ENCODE measurements at regions not wholly inside any gene's neighbourhood (a gene's known extent, or its start where the extent isn't known, plus 50 kb on each side); places are given as distances from the start of the nearest gene placed in this dataset.
"Not testable (repeated sequence)": the region's sequence is repeated elsewhere in the genome, so short reads cannot be mapped to it uniquely, and the experiment has no call there.

DNA sequence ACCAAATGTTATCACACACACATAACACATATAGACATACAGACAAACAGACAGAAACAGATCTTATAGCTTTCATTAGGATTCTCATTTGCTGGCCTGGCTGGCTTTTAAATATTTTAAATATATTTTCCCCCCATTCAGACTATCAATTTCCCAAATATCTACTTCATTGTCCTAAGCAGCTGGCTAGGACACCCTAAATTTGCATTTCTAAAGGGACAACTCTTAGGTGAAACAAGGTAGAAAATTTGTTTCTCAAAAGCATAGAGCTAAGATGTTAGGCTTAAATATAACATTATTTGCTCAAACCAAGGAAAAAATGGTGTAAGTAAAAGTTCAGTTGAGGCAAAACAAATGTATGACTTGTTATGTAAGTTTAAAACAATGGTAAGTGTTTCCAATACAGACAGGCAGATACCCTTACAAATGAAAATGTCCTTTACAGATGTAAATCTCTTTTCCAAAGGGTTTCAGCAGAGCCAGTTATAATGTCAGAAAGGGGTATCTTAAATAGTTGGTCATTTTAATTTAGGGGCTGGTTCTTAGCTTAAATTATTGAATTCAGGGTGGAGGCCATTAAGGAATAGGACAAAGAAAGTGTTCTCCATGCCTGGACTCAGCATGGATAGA, 522.8 kb downstream of the DMRTA1 start:
- DNase-seq: no peak
- TF ChIP-seq CTCF (IDR thresholded peaks at IDR 0.05): no peak
- Mint-ChIP-seq H3K9me3 (no peaks in the 10 kb centered on the region), H3K27ac (no peak overlapping the region), H3K27me3 (ENCODE audit: insufficient read depth) (no peaks in the 10 kb centered on the region), H3K4me1 (ENCODE audit: low read depth) (peaks cover 17% of the 10 kb centered on the region), H3K4me3 (no peak overlapping the region), H3K36me3 (ENCODE audit: low read depth) (no peaks in the 10 kb centered on the region)

GRCh38 chr9:22970434-22970975, 523.9 kb downstream of the DMRTA1 start:
- no peak for TF ChIP-seq CTCF (IDR thresholded peaks at IDR 0.05)
- Mint-ChIP-seq H3K4me3 (no peak overlapping the region), H3K27me3 (ENCODE audit: insufficient read depth) (no peaks in the 10 kb centered on the region; the same call in 1 of the 2 replicates), H3K27ac (no peak overlapping the region), H3K4me1 (ENCODE audit: low read depth) (peaks cover 26% of the 10 kb centered on the region), H3K9me3 (no peaks in the 10 kb centered on the region), H3K36me3 (ENCODE audit: low read depth) (no peaks in the 10 kb centered on the region)
- DNase-seq: no peak

DNA sequence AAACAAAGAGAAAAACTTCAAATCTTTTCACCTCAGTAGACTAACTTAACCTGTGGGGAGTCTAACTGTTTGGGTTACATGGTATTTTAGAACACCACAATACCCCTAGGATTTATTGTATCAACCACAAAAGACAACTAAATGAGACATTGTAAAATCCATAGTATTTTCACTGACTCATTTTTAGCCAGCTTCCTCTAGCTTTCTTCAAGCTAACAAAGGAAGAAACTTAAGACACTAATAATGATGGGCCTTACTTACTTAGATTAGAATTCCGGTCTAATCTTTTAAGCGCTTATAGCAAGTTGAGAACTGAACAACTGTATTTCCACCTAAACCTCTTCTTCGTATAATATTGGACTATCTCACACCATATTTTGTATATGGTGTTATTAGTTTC, 529.3 kb downstream of the DMRTA1 start:
- Mint-ChIP-seq H3K27ac (peak overlapping the region; percentile 21; the same call in 1 of the 2 replicates), H3K27me3 (ENCODE audit: insufficient read depth) (no peaks in the 10 kb centered on the region; the same call in 1 of the 2 replicates), H3K4me3 (no peak overlapping the region), H3K4me1 (ENCODE audit: low read depth) (peaks cover 35% of the 10 kb centered on the region), H3K9me3 (no peaks in the 10 kb centered on the region; the same call in 1 of the 2 replicates), H3K36me3 (ENCODE audit: low read depth) (no peaks in the 10 kb centered on the region)
- no peak for TF ChIP-seq CTCF (IDR thresholded peaks at IDR 0.05)
- DNase-seq: peak; percentile 11

- no peaks in the 10 kb centered on the region; the same call in 1 of the 2 replicates for H3K27me3 Mint-ChIP-seq (ENCODE audit: insufficient read depth)
- TF ChIP-seq CTCF (IDR thresholded peaks at IDR 0.05): no peak
- H3K4me1 Mint-ChIP-seq (ENCODE audit: low read depth): peaks cover 35% of the 10 kb centered on the region
- peak; percentile 50 for DNase-seq
- H3K36me3 Mint-ChIP-seq (ENCODE audit: low read depth): no peaks in the 10 kb centered on the region
- no peak overlapping the region for H3K27ac Mint-ChIP-seq
- H3K9me3 Mint-ChIP-seq: no peaks in the 10 kb centered on the region; the same call in 1 of the 2 replicates
- H3K4me3 Mint-ChIP-seq: no peak overlapping the region
These were observed 529.8 kb downstream of the DMRTA1 start for GRCh38 chr9:22976454-22976853.

DNA sequence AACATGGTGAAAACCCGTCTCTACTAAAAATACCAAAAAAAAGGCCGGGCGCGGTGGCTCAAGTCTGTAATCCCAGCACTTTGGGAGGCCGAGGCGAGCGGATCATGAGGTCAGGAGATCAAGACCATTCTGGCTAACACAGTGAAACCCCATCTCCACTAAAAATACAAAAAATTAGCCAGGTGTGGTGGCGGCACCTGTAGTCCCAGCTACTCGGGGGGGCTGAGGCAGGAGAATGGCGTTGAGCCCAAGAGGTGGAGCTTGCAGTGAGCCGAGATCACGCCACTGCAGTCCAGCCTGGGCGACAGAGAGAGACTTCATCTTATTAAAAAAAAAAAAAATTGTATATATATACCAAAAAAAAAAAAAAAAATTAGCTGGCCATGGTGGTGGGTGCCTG, 533.8 kb downstream of the DMRTA1 start:
- H3K36me3 Mint-ChIP-seq (ENCODE audit: low read depth); H3K9me3 Mint-ChIP-seq; H3K27me3 Mint-ChIP-seq (ENCODE audit: insufficient read depth); DNase-seq; H3K4me1 Mint-ChIP-seq (ENCODE audit: low read depth); H3K27ac Mint-ChIP-seq: not testable (repeated sequence)
- peak overlapping the region; percentile 22; the same call in 1 of the 2 replicates for H3K4me3 Mint-ChIP-seq

GRCh38 chr9:22986556-22986955, 539.9 kb downstream of the DMRTA1 start:
- Mint-ChIP-seq H3K4me1 (ENCODE audit: low read depth) (no peaks in the 10 kb centered on the region), H3K4me3 (no peak overlapping the region), H3K27me3 (ENCODE audit: insufficient read depth) (peaks cover 2% of the 10 kb centered on the region; the same call in 1 of the 2 replicates), H3K36me3 (ENCODE audit: low read depth) (no peaks in the 10 kb centered on the region), H3K27ac (no peak overlapping the region), H3K9me3 (no peaks in the 10 kb centered on the region)
- peak; percentile 40 for TF ChIP-seq CTCF (IDR thresholded peaks at IDR 0.05)
- DNase-seq: no peak
